HL-60 (cell line): ENCODE measurements at regions not wholly inside any gene's neighbourhood (a gene's known extent, or its start where the extent isn't known, plus 50 kb on each side); places are given as distances from the start of the nearest gene placed in this dataset.
"Not testable (repeated sequence)": the region's sequence is repeated elsewhere in the genome, so short reads cannot be mapped to it uniquely, and the experiment has no call there.

ENCODE experiments used
- DNase-seq, 2 experiments: peaks; one replicate each; pipeline ENCODE4 v3.0.0-alpha.2; 2010 to 2020; ENCODE audit warnings: low read depth in 1 of 2, low spot score in 1 of 2
- H3K27ac ChIP-seq: fragments of 250-450 bp; sonication (Bioruptor Pico); replicated peaks from 2 replicates; pipeline ENCODE4 v1.5.1; 2020; ENCODE audit warnings: mild to moderate bottlenecking, moderate library complexity
- H3K27me3 ChIP-seq: fragments of 250-450 bp; sonication (Bioruptor Pico); 2 replicates; pipeline ENCODE4 v1.5.1; 2021; ENCODE audit warnings: mild to moderate bottlenecking, moderate library complexity; ENCODE audit not compliant: insufficient read depth, poor library complexity, severe bottlenecking
- H3K4me3 ChIP-seq: replicated peaks from 2 replicates; pipeline ENCODE4 v1.5.1; 2011; ENCODE audit warnings: mild to moderate bottlenecking, control low read depth, low read length; ENCODE audit not compliant: insufficient read depth
- CTCF ChIP-seq: IDR thresholded peaks from one replicate; pipeline ENCODE4 v1.5.1; 2011; ENCODE audit warnings: low read length, control low read depth, inconsistent platforms; ENCODE audit not compliant: insufficient read depth
- GABPA ChIP-seq: IDR thresholded peaks from 2 replicates; pipeline ENCODE4 v1.6.1; 2012; ENCODE audit warnings: low read depth
- POLR2AphosphoS5 ChIP-seq: IDR thresholded peaks from 2 replicates; pipeline ENCODE4 v1.6.1; 2012; ENCODE audit warnings: low read depth
- REST ChIP-seq: IDR thresholded peaks from 2 replicates; pipeline ENCODE4 v1.6.1; 2012; ENCODE audit warnings: low read depth; ENCODE audit not compliant: insufficient replicate concordance
- SPI1 ChIP-seq: IDR thresholded peaks from 2 replicates; pipeline ENCODE4 v1.6.1; 2012; ENCODE audit warnings: low read depth, mild to moderate bottlenecking, borderline replicate concordance

GRCh38 chr4:101647710-101648034 lies 142.9 kb upstream of the BANK1 start:
- no peak overlapping the region for H3K27ac ChIP-seq
- H3K27me3 ChIP-seq, result no peaks in the 10 kb centered on the region
- DNase-seq, result no peak
- TF ChIP-seq POLR2AphosphoS5, result no peak
- TF ChIP-seq GABPA, result no peak
- no peak for TF ChIP-seq CTCF
- TF ChIP-seq REST, result no peak
- no peak for TF ChIP-seq SPI1
- no peak overlapping the region for H3K4me3 ChIP-seq

- no peak overlapping the region for H3K4me3 ChIP-seq
- DNase-seq, result no peak
- no peaks in the 10 kb centered on the region for H3K27me3 ChIP-seq
- no peak overlapping the region for H3K27ac ChIP-seq
- TF ChIP-seq POLR2AphosphoS5 (no peak), CTCF (no peak), SPI1 (no peak), GABPA (no peak), REST (no peak)
Measured at GRCh38 chr4:101644516-101644915, 146.0 kb upstream of the BANK1 start.

GRCh38 chr4:101643186-101643837 lies 147.2 kb upstream of the BANK1 start:
- Histone ChIP-seq H3K27me3 (no peaks in the 10 kb centered on the region), H3K27ac (no peak overlapping the region), H3K4me3 (no peak overlapping the region)
- TF ChIP-seq REST, result no peak
- no peak for TF ChIP-seq GABPA
- no peak for TF ChIP-seq SPI1
- no peak for TF ChIP-seq POLR2AphosphoS5
- no peak for TF ChIP-seq CTCF
- DNase-seq, result no peak

GRCh38 chr4:101632766-101633165 lies 157.8 kb upstream of the BANK1 start:
- not testable (repeated sequence) for H3K4me3 ChIP-seq, H3K27ac ChIP-seq, H3K27me3 ChIP-seq, DNase-seq
